CD4-positive, alpha-beta T cell treated with Interleukin-4 for 4 hours (primary cell): ENCODE measurements at regions not wholly inside any gene's neighbourhood (a gene's known extent, or its start where the extent isn't known, plus 50 kb on each side); places are given as distances from the start of the nearest gene placed in this dataset.

ENCODE experiments used
- DNase-seq: peaks from one replicate; pipeline ENCODE4 v3.0.0-alpha.2; 2020

DNA sequence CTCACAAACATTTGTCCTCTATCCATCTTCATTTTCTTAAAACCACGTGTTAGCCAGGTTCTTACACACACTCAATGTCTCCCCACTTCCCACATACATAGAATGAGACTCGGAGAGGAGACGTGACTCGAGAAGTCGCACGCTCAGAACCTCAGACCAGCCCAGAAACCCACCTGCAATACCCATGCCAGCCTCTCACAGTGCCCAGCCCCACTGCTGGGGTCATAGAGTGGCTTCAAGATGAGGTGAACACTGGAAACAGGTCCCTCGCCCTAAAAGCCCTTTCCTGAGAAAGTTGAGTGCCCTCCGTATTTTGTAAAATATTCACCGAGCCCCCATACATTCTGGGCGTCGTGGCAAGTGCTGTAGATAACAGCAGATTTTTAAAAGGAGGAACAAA, 487.4 kb downstream of the EIPR1 start:
- DNase-seq, result no peak

DNA sequence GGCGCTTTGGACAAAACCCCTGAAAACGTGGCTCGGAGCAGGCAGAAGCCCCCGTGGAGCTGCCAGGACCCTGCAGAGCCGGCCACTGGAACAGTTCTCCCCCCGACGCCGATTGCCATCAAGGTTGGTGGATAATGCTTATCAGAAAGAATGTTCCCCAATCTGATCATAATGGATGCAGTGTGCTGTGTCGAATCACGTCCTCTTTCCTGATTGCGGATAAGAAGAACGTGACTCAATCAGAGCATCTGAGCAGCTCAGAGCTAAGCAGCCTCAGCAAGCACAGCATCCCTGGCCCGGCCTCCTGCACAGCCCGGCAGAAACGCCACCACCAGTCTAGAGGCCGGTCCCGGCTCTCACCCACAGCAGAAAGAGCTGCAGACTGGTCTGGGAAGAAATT, 488.0 kb downstream of the EIPR1 start:
- DNase-seq, result no peak

DNA sequence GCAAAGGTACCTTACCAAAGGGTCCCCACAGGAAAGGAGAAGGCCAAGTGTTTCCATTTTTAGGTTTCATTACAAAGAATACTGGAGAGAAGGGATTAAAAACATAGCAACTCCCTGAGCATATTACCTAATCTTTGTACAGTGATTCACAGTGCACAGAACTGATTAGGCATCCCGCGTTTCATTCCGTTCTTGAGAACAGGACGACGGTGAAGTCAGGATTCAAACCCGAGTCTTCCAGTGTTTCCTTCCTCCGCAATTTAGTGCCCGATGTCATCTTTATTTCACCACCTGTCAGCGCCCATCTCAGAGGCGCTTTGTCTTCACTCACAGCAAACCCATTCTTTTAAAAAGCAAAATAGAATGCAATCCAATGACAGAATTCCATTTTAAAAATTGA, 488.5 kb downstream of the EIPR1 start:
- DNase-seq, result no peak

DNA sequence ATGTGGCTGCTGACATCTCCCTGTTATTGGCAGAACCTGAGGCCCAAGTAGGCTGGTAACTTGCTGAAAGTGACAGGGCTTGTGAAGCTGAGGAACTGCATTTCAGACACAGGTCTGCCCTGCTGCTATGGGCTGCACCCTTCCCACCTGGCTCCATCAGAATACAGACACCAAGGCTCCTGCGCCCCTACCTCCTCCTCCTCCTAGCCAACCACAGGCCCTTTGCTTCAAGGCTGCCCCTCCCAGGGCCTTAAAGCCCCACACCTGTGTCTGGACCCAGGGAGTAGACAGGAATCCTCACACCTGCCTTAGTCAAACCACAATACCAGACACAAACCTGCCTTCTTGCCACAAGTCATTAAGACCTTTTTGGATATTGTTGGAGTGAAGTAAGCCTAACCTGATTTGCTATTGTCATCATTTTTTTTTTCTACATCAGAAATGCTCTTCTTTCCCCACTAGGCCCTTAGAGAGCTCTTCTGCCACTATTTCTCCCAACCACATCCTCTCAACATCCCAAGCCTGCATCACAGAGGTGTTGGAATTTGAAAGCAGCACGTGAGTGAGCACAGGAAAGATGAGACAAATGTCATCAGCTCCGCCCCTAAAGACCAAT, 489.7 kb downstream of the EIPR1 start:
- no peak for DNase-seq

DNA sequence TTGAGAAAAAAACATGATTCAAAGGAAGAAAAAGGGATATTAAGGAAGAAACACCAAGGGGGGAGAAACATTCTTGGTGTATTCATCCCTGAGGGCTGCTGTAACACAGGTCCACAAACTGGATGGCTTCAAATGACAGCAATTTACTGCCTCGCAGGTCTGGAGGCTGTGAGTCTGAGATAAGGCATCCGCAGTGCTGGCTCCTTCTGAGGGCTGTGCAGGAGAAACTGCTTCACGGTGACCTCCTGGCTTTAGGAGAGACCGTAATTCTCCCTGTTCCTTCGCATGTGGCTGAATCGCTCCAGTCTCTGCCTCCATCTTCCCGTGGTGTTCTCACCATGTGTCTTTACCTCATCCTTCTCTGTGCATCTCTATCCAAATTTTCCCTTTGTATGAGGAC, 490.7 kb downstream of the EIPR1 start:
- no peak for DNase-seq

DNA sequence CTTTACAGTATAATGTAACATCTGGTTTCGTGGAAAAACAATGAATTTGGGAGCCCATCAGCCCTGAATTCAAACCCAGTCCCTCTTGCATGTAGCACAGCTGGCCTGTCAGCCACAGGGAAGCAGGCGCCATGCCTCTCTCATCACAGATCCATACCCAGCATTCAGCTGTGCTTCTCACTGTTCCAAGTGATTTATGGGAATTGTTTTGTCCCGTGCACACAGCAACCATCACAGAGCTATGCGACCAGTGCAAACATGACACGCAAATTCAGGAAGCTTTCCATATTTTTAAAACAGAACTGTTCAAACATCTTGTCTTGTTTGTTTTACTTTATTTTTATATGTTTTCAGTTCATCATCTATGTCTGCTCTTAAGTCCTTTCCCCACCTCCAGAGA, 496.1 kb downstream of the EIPR1 start:
- DNase-seq, result no peak

DNA sequence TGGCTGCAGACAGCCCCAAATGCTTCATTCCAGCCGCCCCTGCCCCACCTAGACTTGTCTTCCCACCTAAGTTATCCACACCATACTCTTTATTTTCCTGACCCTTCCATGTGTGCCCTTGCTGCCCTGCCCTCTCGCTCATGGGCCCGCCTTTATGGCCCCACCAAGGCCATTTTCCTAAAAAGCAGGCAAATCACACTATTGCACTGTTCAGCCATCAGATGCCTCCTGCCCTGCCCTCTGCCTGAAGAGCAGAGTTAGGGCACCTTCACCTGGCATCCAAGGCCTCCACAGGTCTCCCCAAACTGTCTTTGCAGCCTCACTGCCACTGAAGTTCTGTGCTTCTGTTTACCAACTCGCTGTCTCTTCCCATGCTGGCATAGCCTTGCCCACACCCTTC, 496.7 kb downstream of the EIPR1 start:
- no peak for DNase-seq

DNA sequence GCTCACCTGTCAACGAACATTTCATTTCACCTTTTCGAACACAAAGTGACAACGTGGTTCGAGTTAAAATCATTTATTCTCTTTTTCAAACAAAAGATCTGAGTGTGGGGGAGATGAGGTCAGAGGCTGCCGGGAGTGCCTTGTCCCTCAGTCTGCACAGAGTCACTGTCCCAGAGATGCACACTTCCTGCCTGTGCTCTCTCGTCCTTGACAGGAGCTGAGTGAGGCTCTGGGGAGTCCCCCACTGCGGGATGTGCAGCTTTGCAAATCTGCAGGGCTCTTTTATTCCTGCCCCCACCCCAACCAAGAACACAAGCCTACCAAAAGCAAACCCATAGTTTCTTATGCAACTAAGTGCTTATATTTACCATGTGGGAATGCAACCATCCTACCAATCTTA, 497.8 kb downstream of the EIPR1 start:
- no peak for DNase-seq

DNA sequence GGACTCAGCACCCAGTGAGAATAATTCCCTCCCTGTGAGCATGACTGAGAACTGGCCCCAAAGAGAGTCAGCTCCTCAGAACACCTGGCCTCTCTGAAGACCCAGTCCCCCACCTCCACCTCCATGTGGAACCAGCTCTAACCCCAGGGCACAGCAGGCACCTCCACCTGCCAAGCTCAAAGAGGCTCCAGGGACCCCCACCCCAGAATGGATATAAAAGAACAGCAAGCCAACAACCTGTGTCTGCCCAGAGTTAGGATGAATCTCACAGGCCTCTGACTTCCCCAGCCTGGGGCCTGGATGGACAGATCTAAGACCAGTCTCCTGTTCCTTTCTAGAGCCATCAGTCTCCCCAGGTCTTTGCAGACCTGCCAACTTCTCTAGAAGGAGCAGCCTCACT, 498.5 kb downstream of the EIPR1 start:
- no peak for DNase-seq

DNA sequence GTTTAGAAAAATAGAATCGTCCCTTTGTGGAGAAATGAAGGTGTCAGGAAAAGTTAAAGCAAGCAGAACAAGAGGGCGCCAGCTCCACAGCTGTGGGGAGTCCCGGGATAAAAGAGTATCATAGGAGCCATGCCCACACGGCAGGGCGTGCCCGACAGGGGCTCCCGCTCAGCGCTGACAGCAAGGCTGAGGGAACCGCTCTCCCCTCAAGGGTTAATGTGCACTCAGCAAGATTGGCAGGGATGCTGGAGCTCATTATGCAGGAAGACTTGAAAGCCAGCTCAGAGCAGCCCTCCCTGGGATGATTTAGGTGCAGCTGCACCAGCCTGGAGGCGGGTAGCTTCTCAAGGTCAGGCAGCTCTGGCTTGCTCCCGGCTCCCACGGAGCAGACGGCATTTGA, 500.2 kb downstream of the EIPR1 start:
- no peak for DNase-seq

DNA sequence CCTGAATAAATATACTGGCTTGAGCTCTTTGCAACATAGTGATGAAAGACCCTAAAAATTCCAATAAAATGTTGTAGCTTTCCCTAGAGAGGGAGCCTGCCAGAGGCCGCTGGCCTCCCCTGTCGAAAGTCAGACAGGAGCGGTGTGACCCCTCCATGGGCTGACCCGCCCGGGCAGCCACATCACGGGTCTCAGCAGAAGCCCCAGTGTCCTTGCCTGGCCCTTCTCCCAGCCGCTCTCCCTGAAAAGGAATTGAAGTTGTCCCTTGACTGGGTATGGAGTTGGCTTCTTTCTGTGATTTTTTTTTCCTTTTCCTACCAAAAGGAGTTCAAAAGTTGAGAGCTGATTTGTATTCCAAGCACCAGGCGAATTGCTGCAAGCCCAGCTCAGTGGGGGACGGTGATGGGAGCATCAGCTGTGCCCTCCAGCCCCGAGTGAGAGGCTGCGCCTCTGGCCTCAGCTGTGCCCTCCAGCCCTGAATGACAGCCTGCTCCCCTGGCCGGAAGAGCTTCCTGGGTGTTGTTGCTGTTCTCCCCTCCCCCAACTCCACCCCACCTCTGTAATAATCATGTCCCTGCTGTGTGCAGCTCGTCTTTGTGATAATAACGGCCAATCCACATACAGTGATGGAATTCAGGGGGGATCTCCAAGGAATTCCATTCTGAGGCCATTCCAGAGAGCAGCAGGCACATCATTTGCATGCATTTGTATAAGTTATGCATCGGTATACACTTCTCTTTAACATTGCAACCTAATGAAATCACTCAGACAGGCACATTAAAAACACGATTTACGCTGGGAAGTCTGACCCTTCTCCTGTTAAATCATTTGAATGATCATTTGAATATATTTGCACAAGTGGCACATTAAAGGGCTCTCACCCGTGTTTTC, 501.0 kb downstream of the EIPR1 start:
- no peak for DNase-seq

DNA sequence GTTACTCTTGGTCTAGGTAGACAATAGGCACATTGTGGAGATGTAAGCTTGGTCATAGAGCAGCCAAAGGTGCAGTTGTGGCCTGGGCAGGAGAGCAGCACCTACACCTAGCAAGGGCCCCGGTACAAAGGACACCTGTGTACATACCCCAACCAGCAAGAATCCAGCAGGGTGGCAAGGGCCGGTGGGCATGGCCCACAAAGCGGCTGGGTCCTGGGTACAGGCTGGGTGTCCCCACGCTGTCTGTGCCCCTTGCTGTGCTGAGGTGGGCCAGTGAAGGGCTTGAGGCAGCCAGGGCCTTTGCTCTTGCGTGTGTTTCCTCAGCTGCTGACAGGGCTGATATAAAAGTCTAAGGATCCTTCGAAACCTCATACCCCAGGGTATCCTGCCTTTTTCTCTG, 501.8 kb downstream of the EIPR1 start:
- no peak for DNase-seq

DNA sequence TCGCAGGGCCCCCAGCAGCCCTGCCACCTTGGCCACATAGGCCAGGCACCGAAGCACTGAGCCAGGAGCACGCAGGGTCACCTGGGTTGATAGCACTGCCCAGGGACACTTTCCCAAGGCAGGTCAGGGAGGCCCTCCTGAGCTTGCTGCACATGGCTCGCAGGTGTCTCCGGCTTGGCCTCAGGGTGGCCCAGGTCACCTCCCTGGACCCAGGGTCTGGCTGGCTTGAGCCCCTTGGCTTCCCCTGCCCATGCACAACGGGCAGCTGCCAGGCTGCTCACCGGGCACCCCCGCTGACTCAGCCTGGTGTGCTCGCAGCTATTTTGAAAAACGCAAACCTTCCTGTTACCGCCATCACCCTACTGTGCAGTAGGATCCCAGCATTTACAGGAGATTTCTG, 502.3 kb downstream of the EIPR1 start:
- no peak for DNase-seq

DNA sequence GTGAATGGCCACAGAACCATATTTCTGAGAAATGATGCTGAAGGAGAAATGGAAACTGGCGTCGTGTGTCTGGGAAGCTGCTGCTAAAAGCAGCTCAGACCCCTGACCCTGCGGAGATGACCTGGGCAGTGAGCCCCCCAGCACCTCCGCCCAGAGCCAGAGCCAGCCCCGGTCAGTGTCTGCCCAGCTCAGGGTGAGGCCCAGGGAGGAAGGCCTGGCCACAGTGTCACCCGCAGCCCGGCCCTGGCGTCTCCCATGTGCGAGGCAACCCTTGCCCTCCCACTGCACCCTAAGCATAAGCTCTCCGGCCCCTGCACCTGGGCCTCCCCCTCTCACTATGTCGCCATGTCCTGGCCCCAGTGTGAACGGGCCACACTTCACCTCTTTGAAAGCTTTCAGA, 502.8 kb downstream of the EIPR1 start:
- DNase-seq, result no peak

DNA sequence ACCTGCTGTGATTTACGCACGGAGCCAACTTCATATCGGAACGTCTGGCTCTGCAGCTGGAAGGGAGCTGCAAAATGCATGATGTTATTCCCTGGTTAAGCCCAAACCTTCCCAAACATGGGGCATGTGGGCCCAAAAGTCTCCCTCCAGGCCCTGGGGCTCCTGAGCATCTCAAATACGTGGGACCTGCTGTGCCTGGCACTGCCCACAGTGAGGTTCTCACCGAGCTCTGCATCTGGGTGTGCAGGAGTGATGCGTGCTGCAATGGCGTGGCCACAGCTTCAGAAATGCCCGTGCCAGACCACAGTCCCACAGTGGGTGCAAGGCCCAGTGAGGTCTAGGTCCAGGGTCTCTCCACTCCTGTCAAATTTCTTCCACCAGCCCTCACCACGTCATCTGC, 503.3 kb downstream of the EIPR1 start:
- no peak for DNase-seq

DNA sequence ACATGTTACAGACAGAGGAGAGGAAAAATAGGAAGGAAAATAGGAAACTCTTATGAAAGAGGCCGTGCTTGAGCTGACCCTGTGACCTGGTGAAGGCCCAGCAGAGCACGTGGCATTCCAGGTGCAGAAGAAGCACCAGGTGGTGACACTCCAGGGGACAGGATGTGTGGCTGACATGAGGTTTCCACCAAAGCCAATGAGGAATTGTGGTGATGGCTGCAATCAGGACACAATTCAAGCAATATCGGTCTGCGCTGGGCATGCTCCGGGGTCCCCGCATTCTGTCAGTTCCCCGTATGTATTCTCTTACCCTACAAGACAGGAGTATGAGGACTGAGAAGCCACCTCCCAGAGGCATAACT, 504.2 kb downstream of the EIPR1 start:
- DNase-seq, result no peak

DNA sequence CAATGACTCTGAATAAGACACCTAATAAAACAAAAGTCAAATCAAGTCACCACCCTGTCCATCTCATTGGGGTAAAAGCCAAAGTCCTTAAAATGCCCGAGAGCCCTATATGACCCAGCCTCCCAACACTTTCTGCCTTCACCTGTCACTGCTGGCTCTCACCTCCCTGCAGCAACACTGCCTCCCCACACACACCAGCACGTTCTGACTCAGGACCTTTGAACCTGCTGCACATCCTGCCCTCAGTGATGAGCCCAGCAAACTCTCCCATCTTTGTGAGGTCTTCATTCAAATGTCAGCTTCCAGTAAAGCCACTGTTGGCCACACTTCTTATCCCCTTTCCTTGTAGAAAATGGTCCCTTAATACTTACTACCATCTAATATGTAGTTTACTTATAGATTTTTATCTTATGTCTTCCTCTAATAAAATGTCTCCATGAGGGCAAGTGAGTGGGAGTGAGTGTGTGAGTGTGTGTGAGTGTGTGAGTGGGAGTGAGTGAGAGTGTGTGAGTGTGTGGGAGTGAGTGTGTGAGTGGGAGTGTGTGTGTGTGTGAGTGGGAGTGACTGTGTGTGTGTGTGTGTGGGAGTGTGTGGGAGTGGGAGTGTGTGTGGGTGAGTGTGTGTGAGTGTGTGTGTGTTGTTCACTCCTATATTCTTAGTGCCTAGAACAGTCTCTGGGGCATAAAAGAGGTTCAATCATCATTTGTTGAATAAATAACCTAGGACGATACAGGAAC, 504.7 kb downstream of the EIPR1 start:
- DNase-seq, result no peak

DNA sequence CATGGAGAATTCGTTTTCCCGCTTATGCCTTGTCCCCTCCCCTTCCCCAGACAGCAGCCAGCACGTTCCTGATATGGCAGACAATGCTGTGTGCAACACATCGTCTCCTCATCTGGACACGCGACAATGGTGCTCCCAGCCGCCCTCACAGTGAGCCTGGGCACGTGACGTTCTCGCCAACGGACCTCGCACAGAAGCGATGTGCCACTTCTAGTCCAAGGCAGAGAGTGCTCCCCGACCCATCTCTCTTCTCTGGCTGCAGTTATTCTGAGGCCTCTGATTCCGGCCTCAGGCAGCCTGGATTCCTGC, 505.4 kb downstream of the EIPR1 start:
- DNase-seq, result no peak

DNA sequence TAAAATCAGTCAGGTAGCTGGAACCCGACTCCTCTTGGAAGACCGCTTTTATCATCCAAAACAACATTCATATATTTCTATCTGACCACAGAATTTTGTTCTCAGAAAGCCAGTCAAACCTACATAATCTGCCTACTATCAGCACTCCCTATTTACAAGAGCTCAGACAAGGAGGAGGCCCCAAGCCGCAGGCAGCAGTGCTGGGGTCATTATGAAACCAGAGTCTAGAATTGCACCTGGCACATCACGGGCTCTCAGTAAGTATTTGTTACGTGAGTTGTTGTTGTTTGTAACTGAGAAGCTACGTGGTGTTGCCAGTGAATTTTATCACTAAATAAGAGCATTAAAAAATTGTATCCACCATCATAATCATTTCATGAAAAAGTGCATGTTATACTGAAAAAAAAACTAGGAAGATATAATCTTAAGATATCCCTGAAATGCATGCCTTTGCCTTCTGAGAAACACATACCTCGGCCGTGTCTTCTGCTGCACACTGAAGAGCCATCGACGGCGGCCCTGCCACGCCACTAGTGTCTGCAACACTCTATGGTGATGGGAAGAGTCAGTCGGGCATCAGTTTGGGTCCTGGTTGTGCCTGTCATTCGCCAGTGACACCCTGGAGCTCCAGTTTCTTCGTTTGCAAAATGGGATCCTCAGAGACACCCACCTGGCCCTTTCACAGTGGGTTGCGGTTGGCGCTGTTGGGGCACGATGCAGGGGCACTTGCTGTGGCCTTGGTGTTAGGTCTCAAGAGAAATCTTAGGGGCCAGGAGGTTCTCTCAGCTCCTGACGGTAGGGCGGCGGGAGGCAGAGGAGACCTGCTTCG, 505.9 kb downstream of the EIPR1 start:
- no peak for DNase-seq

DNA sequence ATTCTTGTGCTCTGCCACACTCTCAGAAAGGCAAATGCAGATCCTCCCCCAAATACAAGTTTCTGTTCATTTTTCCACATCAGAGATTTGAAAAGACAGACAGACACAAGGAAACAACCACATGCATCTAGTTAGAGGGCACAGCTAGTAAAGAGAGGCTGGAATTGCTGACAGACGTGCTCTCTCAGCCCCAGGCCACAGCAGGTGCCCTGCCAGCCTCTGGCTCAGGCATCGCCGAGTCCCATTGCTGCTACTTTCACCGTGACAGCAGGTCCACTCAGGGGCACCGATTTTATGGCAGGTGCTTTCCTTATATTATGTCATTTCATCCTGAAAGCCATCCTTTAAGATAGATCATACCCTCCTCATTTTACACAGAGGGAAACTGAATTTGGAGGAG, 507.5 kb downstream of the EIPR1 start:
- no peak for DNase-seq

DNA sequence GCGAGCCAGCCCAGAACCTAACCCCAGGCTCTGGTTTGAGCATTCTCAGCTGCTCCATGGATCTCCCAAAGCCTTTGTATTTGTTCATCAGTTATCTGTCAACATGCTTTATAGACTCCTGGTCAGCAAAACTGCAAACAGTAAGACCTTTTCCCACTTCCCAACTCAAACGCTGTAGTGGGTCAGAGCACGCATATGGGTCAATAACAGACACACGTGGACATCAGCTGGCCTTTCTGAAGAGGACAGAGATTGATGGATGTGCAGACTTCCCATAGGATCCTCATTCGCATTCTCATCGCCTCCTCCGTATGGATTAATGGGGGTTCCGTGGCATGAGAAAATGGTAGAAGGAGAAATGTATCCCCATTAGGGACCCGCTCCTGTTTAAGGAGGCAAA, 508.1 kb downstream of the EIPR1 start:
- DNase-seq, result no peak

DNA sequence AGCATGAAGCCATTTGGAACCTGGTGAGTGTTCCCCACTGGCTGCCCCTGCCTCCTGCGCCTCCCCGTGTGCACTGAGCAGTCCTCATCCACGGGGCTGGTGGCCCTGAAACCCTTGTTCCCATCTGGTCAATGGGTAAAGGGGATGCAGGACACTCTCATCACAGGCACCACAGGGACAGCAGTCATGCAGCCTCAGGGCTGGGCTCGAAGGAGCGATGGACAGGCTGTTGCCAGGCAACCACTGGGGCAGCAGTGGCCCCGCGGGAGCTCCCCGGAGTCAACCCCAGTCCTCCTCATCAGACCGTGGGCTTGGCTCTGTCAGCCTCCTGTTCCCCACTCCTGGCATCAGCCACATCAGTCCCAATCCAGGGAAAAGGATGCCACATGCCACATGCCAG, 509.5 kb downstream of the EIPR1 start:
- no peak for DNase-seq

DNA sequence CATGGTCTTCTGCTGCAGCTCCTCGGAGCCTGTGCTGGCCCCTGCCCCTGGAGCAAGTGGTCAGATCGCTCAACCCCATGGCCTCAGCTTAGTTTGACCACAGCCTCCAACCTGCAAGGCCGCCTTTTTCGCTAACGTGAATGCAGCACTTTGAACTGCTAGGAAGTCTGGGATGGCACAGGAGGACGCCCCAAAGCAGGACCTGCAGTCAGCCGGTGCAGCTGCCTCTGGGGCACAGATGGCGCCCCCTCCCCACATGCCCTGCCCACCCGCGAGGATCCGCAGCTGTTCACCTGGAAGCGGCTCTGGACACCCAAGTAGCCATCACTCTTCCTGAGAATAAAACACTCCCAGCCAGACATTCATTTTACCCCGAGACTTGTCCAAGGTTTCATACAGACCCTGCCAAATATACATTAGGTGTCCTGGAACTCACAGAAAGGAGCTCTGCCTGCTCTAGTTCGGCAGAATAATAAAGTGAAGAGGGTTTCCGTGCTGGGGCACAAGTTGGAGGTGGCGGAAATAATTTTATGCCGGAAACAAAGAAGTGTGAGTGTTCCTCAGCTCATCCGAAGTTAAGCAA, 510.1 kb downstream of the EIPR1 start:
- no peak for DNase-seq
